SK-N-SH treated with all-trans-retinoic acid at 6 μM for 48 hours (cell line): ENCODE measurements at regions not wholly inside any gene's neighbourhood (a gene's known extent, or its start where the extent isn't known, plus 50 kb on each side); places are given as distances from the start of the nearest gene placed in this dataset.

Experiments
- ATAC-seq: fragments of 200-7000 bp; cut with Tn5 transposase; 3 replicates; pipeline ENCODE4 v1.9.1; 2020; ENCODE audit warnings: mild to moderate bottlenecking, moderate library complexity
- ARNTL ChIP-seq: fragments of 450-650 bp; formaldehyde crosslinking; IDR thresholded peaks from 2 replicates; pipeline ENCODE4 v1.5.0; 2020; ENCODE audit warnings: low read depth, mild to moderate bottlenecking, moderate library complexity, borderline replicate concordance
- BACH2 ChIP-seq: fragments of 250-450 bp; sonication (Bioruptor Pico); IDR thresholded peaks from 2 replicates; pipeline ENCODE4 v1.9.0; 2021; ENCODE audit warnings: mild to moderate bottlenecking, borderline replicate concordance
- CREB5 ChIP-seq: fragments of 250-450 bp; sonication (Bioruptor Pico); IDR thresholded peaks from 2 replicates; pipeline ENCODE4 v1.5.1; 2020; ENCODE audit warnings: low read depth, mild to moderate bottlenecking, moderate library complexity
- CSDC2 ChIP-seq: fragments of 250-450 bp; sonication (Bioruptor Pico); IDR thresholded peaks from 2 replicates; pipeline ENCODE4 v1.5.0; 2020; ENCODE audit warnings: mild to moderate bottlenecking, moderate library complexity
- ESRRG ChIP-seq: fragments of 250-450 bp; sonication (Bioruptor Pico); IDR thresholded peaks from 2 replicates; pipeline ENCODE4 v1.6.1; 2021; ENCODE audit warnings: mild to moderate bottlenecking
- ISL1 ChIP-seq: fragments of 250-450 bp; sonication (Bioruptor Pico); IDR thresholded peaks from 2 replicates; pipeline ENCODE4 v2.1.2; 2022; ENCODE audit warnings: mild to moderate bottlenecking, moderate library complexity
- OSR1 ChIP-seq: fragments of 250-450 bp; sonication (Bioruptor Pico); IDR thresholded peaks from 2 replicates; pipeline ENCODE4 v1.8.0; 2022; ENCODE audit warnings: moderate library complexity, mild to moderate bottlenecking, inconsistent platforms
- PATZ1 ChIP-seq: fragments of 250-450 bp; sonication (Bioruptor Pico); IDR thresholded peaks from 2 replicates; pipeline ENCODE4 v1.8.0; 2020; ENCODE audit warnings: mild to moderate bottlenecking, moderate library complexity, borderline replicate concordance
- PPARA ChIP-seq: fragments of 250-450 bp; sonication (Bioruptor Pico); IDR thresholded peaks from 2 replicates; pipeline ENCODE4 v1.5.0; 2020; ENCODE audit warnings: mild to moderate bottlenecking, borderline replicate concordance
- RARB ChIP-seq: fragments of 250-450 bp; sonication (Bioruptor Pico); IDR thresholded peaks from 2 replicates; pipeline ENCODE4 v1.8.0; 2021; ENCODE audit warnings: mild to moderate bottlenecking, moderate library complexity
- SNAI2 ChIP-seq: fragments of 250-450 bp; sonication (Bioruptor Pico); IDR thresholded peaks from 2 replicates; pipeline ENCODE4 v1.5.0; 2020; ENCODE audit warnings: mild to moderate bottlenecking, moderate library complexity
- TCF4 ChIP-seq: fragments of 250-450 bp; sonication (Bioruptor Pico); IDR thresholded peaks from 2 replicates; pipeline ENCODE4 v1.8.0; 2021; ENCODE audit warnings: mild to moderate bottlenecking, moderate library complexity, borderline replicate concordance
- TOX ChIP-seq: fragments of 250-450 bp; sonication (Bioruptor Pico); IDR thresholded peaks from 2 replicates; pipeline ENCODE4 v1.8.0; 2021; ENCODE audit warnings: mild to moderate bottlenecking, moderate library complexity, borderline replicate concordance
- ZC3H10 ChIP-seq: fragments of 250-450 bp; sonication (Bioruptor Pico); IDR thresholded peaks from 2 replicates; pipeline ENCODE4 v1.5.1; 2021; ENCODE audit warnings: mild to moderate bottlenecking, moderate library complexity
- ZFP3 ChIP-seq: fragments of 250-450 bp; sonication (Bioruptor Pico); IDR thresholded peaks from 2 replicates; pipeline ENCODE4 v1.5.0; 2020; ENCODE audit warnings: mild to moderate bottlenecking, moderate library complexity
- ZFP30 ChIP-seq: fragments of 450-650 bp; formaldehyde crosslinking; IDR thresholded peaks from 2 replicates; pipeline ENCODE4 v1.5.0; 2022; ENCODE audit warnings: mild to moderate bottlenecking, moderate library complexity
- ZNF565 ChIP-seq: fragments of 450-650 bp; formaldehyde crosslinking; conservative IDR thresholded peaks from 2 replicates; pipeline ENCODE4 v1.5.0; 2020; ENCODE audit warnings: low read depth, mild to moderate bottlenecking, moderate library complexity
- ZNF8 ChIP-seq: fragments of 450-650 bp; formaldehyde crosslinking; IDR thresholded peaks from 2 replicates; pipeline ENCODE4 v1.5.0; 2020; ENCODE audit warnings: mild to moderate bottlenecking, moderate library complexity
- TF ChIP-seq, protein P1 (sequence below): fragments of 250-450 bp; sonication (Bioruptor Pico); IDR thresholded peaks from 2 replicates; pipeline ENCODE4 v1.5.0; 2020; ENCODE audit warnings: mild to moderate bottlenecking, moderate library complexity
- TF ChIP-seq, protein P2 (sequence below): fragments of 250-450 bp; sonication (Bioruptor Pico); IDR thresholded peaks from 2 replicates; pipeline ENCODE4 v1.5.1; 2021; ENCODE audit warnings: mild to moderate bottlenecking, moderate library complexity

DNA sequence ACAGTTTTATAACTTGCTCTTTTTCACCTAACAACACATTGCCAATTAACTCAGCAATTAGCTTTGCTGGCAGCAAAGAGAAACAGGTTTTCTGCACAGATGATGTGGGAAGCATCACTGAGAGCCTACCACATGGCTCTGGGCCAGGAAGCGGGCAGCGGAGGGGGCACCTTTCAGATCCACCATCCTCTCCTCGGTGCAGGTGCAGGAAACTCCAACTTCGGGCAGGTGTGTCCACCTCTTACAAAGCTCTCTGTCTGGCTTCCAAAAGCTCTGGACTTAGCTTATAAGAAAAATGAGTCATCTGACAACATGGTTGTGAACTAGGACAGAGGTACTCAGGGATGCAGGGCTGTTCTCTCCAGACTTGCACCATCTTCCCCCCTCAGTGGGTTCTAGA is 77.0 kb downstream of the RPS6KA4 start:
- no peak for ATAC-seq
- TF ChIP-seq, protein P1, sequence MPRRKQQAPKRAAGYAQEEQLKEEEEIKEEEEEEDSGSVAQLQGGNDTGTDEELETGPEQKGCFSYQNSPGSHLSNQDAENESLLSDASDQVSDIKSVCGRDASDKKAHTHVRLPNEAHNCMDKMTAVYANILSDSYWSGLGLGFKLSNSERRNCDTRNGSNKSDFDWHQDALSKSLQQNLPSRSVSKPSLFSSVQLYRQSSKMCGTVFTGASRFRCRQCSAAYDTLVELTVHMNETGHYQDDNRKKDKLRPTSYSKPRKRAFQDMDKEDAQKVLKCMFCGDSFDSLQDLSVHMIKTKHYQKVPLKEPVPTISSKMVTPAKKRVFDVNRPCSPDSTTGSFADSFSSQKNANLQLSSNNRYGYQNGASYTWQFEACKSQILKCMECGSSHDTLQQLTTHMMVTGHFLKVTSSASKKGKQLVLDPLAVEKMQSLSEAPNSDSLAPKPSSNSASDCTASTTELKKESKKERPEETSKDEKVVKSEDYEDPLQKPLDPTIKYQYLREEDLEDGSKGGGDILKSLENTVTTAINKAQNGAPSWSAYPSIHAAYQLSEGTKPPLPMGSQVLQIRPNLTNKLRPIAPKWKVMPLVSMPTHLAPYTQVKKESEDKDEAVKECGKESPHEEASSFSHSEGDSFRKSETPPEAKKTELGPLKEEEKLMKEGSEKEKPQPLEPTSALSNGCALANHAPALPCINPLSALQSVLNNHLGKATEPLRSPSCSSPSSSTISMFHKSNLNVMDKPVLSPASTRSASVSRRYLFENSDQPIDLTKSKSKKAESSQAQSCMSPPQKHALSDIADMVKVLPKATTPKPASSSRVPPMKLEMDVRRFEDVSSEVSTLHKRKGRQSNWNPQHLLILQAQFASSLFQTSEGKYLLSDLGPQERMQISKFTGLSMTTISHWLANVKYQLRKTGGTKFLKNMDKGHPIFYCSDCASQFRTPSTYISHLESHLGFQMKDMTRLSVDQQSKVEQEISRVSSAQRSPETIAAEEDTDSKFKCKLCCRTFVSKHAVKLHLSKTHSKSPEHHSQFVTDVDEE: no peak
- TF ChIP-seq TCF4 (CRISPR knock-in tag) (no peak), CREB5 (CRISPR knock-in tag) (no peak)

GRCh38 chr11:64437426-64437825 is 78.5 kb downstream of the RPS6KA4 start:
- ATAC-seq: no peak
- no peak for TF ChIP-seq PPARA (CRISPR knock-in tag)
- no peak for TF ChIP-seq CREB5 (CRISPR knock-in tag)
- TF ChIP-seq, protein P1: no peak
- TF ChIP-seq TOX (CRISPR knock-in tag): no peak
- TF ChIP-seq RARB (CRISPR knock-in tag): no peak
- no peak for TF ChIP-seq CSDC2 (CRISPR knock-in tag)
- TF ChIP-seq ISL1 (CRISPR knock-in tag): no peak
- no peak for TF ChIP-seq ARNTL (CRISPR knock-in tag)
- TF ChIP-seq SNAI2 (CRISPR knock-in tag): no peak
- no peak for TF ChIP-seq ESRRG (CRISPR knock-in tag)
- no peak for TF ChIP-seq ZFP30
- TF ChIP-seq OSR1 (CRISPR knock-in tag): no peak
- no peak for TF ChIP-seq ZNF565 (CRISPR knock-in tag)
- no peak for TF ChIP-seq ZC3H10
- TF ChIP-seq, all 23 proteins: peak for 0

DNA sequence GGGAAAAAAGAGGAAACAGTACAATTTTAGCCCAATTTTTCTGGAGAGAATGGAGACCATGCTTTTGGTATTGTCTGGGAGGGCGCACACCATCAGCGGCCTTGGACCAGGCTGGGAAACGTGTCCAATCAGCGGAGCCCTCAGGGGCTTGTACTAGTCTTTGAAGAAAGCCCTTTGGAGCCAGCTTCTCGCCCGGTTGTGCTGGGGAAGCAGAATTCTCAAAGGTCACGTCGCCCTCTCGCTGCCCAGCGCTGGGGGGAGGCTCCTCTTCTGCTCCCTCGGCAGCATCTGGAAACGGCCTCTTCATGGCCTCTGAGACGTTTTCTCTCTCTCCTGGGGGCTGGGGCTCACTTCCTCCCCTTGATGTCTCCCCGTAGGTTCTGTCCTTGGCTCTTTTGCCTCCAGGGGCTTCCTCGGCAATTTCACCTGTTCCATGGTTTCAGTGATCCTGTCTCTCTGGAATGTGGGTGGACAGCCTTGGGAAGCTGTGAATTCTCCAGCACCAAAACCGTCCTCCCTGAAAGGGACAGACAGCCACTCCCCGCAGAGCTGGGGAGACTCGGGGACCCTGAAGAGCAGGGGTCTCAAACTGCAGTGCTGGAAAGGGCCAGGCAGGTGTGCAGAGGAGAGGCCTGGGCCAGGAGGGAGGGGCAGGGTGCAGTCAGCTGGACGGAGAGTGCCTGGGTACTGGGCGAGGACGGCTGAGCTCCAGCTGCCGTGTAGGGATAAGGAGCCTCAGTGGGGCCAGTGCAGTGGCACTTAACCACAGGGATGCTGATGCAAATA is 80.2 kb downstream of the RPS6KA4 start:
- no peak for ATAC-seq
- no peak for TF ChIP-seq OSR1 (CRISPR knock-in tag)
- no peak for TF ChIP-seq ZFP3 (CRISPR knock-in tag)
- no peak for TF ChIP-seq ESRRG (CRISPR knock-in tag)
- no peak for TF ChIP-seq SNAI2 (CRISPR knock-in tag)
- no peak for TF ChIP-seq CREB5 (CRISPR knock-in tag)
- no peak for TF ChIP-seq ZNF565 (CRISPR knock-in tag)
- TF ChIP-seq, protein P2, sequence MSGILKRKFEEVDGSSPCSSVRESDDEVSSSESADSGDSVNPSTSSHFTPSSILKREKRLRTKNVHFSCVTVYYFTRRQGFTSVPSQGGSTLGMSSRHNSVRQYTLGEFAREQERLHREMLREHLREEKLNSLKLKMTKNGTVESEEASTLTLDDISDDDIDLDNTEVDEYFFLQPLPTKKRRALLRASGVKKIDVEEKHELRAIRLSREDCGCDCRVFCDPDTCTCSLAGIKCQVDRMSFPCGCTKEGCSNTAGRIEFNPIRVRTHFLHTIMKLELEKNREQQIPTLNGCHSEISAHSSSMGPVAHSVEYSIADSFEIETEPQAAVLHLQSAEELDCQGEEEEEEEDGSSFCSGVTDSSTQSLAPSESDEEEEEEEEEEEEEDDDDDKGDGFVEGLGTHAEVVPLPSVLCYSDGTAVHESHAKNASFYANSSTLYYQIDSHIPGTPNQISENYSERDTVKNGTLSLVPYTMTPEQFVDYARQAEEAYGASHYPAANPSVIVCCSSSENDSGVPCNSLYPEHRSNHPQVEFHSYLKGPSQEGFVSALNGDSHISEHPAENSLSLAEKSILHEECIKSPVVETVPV (CRISPR knock-in tag): no peak
- no peak for TF ChIP-seq ISL1 (CRISPR knock-in tag)
- TF ChIP-seq PPARA (CRISPR knock-in tag): no peak
- TF ChIP-seq TOX (CRISPR knock-in tag): no peak
- TF ChIP-seq ZNF8 (CRISPR knock-in tag): no peak
- TF ChIP-seq BACH2 (CRISPR knock-in tag): no peak
- no peak for TF ChIP-seq ARNTL (CRISPR knock-in tag)
- TF ChIP-seq PATZ1 (CRISPR knock-in tag): no peak
- no peak for TF ChIP-seq TCF4 (CRISPR knock-in tag)
- TF ChIP-seq ZFP30: no peak
